OCI-LY3 (cell line): ENCODE measurements at regions not wholly inside any gene's neighbourhood (a gene's known extent, or its start where the extent isn't known, plus 50 kb on each side); places are given as distances from the start of the nearest gene placed in this dataset.
A peak's percentile ranks its signal among the peaks of the same experiment; 100 is the strongest.

ENCODE experiments used
- CTCF ChIP-seq: fragments of 200-600, 300-600 bp; sonication (generic); IDR thresholded peaks from 2 replicates; pipeline ENCODE4 v1.5.1; 2014; ENCODE audit warnings: antibody characterized with exemption, low read length, low read depth
- EZH2phosphoT487 ChIP-seq: fragments of 200-600 bp; shearing (Covaris generic); IDR thresholded peaks from 2 replicates; pipeline ENCODE4 v1.6.1; 2018; ENCODE audit warnings: antibody characterized with exemption, mixed run types, low read depth

- TF ChIP-seq CTCF: peak; percentile 96
- no peak for TF ChIP-seq EZH2phosphoT487
Measured at GRCh38 chr4:180449395-180449956, 1793.7 kb upstream of the TENM3 start.
